Testis (tissue), 2 donors: ENCODE measurements at regions not wholly inside any gene's neighbourhood (a gene's known extent, or its start where the extent isn't known, plus 50 kb on each side); places are given as distances from the start of the nearest gene placed in this dataset.

Experiments
- DNase-seq: peaks from one replicate; pipeline ENCODE4 v3.0.0-alpha.2; 2019
- H3K27ac ChIP-seq, 2 donors: fragments of 200-600 bp; sonication (generic); one replicate each; pipeline ENCODE4 v1.5.1; 2019
- H3K27me3 ChIP-seq: fragments of 200-600 bp; sonication (generic); one replicate; pipeline ENCODE4 v1.5.1; 2019
- H3K36me3 ChIP-seq: fragments of 200-600 bp; sonication (generic); one replicate; pipeline ENCODE4 v1.5.1; 2017; ENCODE audit warnings: low read depth; ENCODE audit errors: missing control alignments
- H3K4me1 ChIP-seq: fragments of 200-600 bp; sonication (generic); one replicate; pipeline ENCODE4 v1.5.1; 2019
- H3K4me3 ChIP-seq, 2 donors: fragments of 200-600 bp; sonication (generic); one replicate each; pipeline ENCODE4 v1.5.1; 2017 to 2019
- H3K9me3 ChIP-seq: fragments of 200-600 bp; sonication (generic); one replicate; pipeline ENCODE4 v1.5.1; 2017
- CTCF ChIP-seq, 3 experiments: fragments of 450-650 bp in 2 of 3; fragments of 200-600 bp in 1 of 3; sonication (generic) in 1 of 3; IDR thresholded peaks; one replicate each; pipeline ENCODE4 v1.5.1; 2016 to 2019; ENCODE audit warnings: antibody characterized with exemption in 3 of 3, mild to moderate bottlenecking in 2 of 3, moderate library complexity in 1 of 3
- POLR2A ChIP-seq: fragments of 450-650 bp; IDR thresholded peaks from one replicate; pipeline ENCODE4 v1.6.1; 2017; ENCODE audit warnings: antibody characterized with exemption, mild to moderate bottlenecking, moderate library complexity
- WGBS, 2 donors: methylation state at CpG; one replicate each; pipeline ENCODE4 v1.1.5; 2018; 5-methylcytosine and 5-hydroxymethylcytosine counted together
- intact Hi-C: fragments of 100-400 bp; cut with DNase I; formaldehyde crosslinking; loops from one replicate; pipeline ENCODE4 v1.15.1; 2023; ENCODE audit warnings: low total_unique reads

- Histone ChIP-seq H3K9me3 (no peaks in the 10 kb centered on the region), H3K27me3 (no peaks in the 10 kb centered on the region), H3K4me3 (no peak overlapping the region), H3K4me1 (no peaks in the 10 kb centered on the region), H3K36me3 (no peaks in the 10 kb centered on the region), H3K27ac (no peak overlapping the region)
- no peak for DNase-seq
- WGBS, 2 donors, result 92 to 97% methylated on average over 3 of the region's 3 CpGs
- TF ChIP-seq POLR2A (no peak), CTCF (IDR thresholded peaks at IDR 0.05) (no peak)
- intact Hi-C loops, result no loop called here
Measured at GRCh38 chr11:22974251-22974650, 114.0 kb upstream of the CCDC179 start.

GRCh38 chr11:22976146-22976545 lies 115.9 kb upstream of the CCDC179 start:
- no peaks in the 10 kb centered on the region for H3K9me3 ChIP-seq
- no peaks in the 10 kb centered on the region for H3K4me1 ChIP-seq
- no peak for DNase-seq
- intact Hi-C loops, result no loop called here
- H3K27ac ChIP-seq, result no peak overlapping the region
- H3K4me3 ChIP-seq, result no peak overlapping the region
- no peaks in the 10 kb centered on the region for H3K27me3 ChIP-seq
- TF ChIP-seq POLR2A, result no peak
- TF ChIP-seq CTCF (IDR thresholded peaks at IDR 0.05), result no peak
- 88 to 89% methylated on average over 3 of the region's 3 CpGs for WGBS, 2 donors
- no peaks in the 10 kb centered on the region for H3K36me3 ChIP-seq

- Histone ChIP-seq H3K36me3 (no peaks in the 10 kb centered on the region), H3K27ac (no peak overlapping the region), H3K27me3 (no peaks in the 10 kb centered on the region), H3K4me3 (no peak overlapping the region), H3K4me1 (no peaks in the 10 kb centered on the region), H3K9me3 (no peaks in the 10 kb centered on the region)
- WGBS, 2 donors, result 44 to 74% methylated on average over 4 of the region's 4 CpGs
- TF ChIP-seq POLR2A, result no peak
- TF ChIP-seq CTCF (IDR thresholded peaks at IDR 0.05), result no peak
- intact Hi-C loops, result no loop called here
- peak; percentile 36 for DNase-seq
Measured at GRCh38 chr11:22982903-22983302, 122.6 kb upstream of the CCDC179 start.

GRCh38 chr11:22984045-22984444 lies 123.8 kb upstream of the CCDC179 start:
- Histone ChIP-seq H3K9me3 (no peaks in the 10 kb centered on the region), H3K36me3 (no peaks in the 10 kb centered on the region), H3K4me3 (no peak overlapping the region), H3K4me1 (no peaks in the 10 kb centered on the region), H3K27ac (no peak overlapping the region), H3K27me3 (no peaks in the 10 kb centered on the region)
- intact Hi-C loops, result no loop called here
- TF ChIP-seq CTCF (IDR thresholded peaks at IDR 0.05) (no peak), POLR2A (no peak)
- DNase-seq, result no peak
- WGBS, 2 donors, result 44 to 49% methylated on average over 2 of the region's 2 CpGs

- no peaks in the 10 kb centered on the region for H3K36me3 ChIP-seq
- H3K4me3 ChIP-seq, result no peak overlapping the region
- TF ChIP-seq POLR2A, result no peak
- TF ChIP-seq CTCF (IDR thresholded peaks at IDR 0.05), result no peak
- no peaks in the 10 kb centered on the region for H3K4me1 ChIP-seq
- WGBS, 2 donors, result 26 to 38% methylated on average over 1 of the region's 1 CpG
- intact Hi-C loops, result no loop called here
- no peak for DNase-seq
- H3K27me3 ChIP-seq, result no peaks in the 10 kb centered on the region
- H3K9me3 ChIP-seq, result no peaks in the 10 kb centered on the region
- no peak overlapping the region for H3K27ac ChIP-seq
Measured at GRCh38 chr11:22989371-22989770, 129.1 kb upstream of the CCDC179 start.
